Prostate gland (tissue), 2 donors: ENCODE measurements at regions not wholly inside any gene's neighbourhood (a gene's known extent, or its start where the extent isn't known, plus 50 kb on each side); places are given as distances from the start of the nearest gene placed in this dataset.

Experiments
- CTCF ChIP-seq, 4 experiments: fragments of 200-600 bp in 2 of 4; fragments of 450-650 bp in 2 of 4; sonication (generic) in 2 of 4; IDR thresholded peaks; 1 replicate in 3 of 4; 2 replicates in 1 of 4; pipeline ENCODE4 v1.5.1; 2016 to 2019; ENCODE audit warnings: antibody characterized with exemption in 4 of 4, mild to moderate bottlenecking in 2 of 4, moderate library complexity in 2 of 4
- POLR2A ChIP-seq: fragments of 450-650 bp; IDR thresholded peaks from one replicate; pipeline ENCODE4 v1.6.1; 2016; ENCODE audit warnings: antibody characterized with exemption, mild to moderate bottlenecking

GRCh38 chr5:67341478-67341877, 144.9 kb upstream of the CD180 start:
- TF ChIP-seq CTCF (IDR thresholded peaks at IDR 0.05) (no peak), POLR2A (no peak)
